ENCODE measurements at regions not wholly inside any gene's neighbourhood (a gene's known extent, or its start where the extent isn't known, plus 50 kb on each side); places are given as distances from the start of the nearest gene placed in this dataset.
A peak's percentile ranks its signal among the peaks of the same experiment; 100 is the strongest.

GRCh38 chr18:75496151-75496550 lies 68.6 kb upstream of the SMIM21 start:
- 71 to 80% methylated on average over 7 of the region's 7 CpGs for WGBS, 2 donors
- Histone ChIP-seq H3K27ac (no peak overlapping the region), H3K27me3 (no peaks in the 10 kb centered on the region), H3K36me3 (no peaks in the 10 kb centered on the region), H3K4me1 (no peaks in the 10 kb centered on the region), H3K9me3 (no peaks in the 10 kb centered on the region), H3K4me3 (no peak overlapping the region)
- DNase-seq (no peak), ATAC-seq (ENCODE audit: low FRiP score in 2 of 2) (no peak)
- TF ChIP-seq CTCF (IDR thresholded peaks at IDR 0.05): no peak
- TF ChIP-seq EP300 (IDR thresholded peaks at IDR 0.05): no peak

- H3K27me3 ChIP-seq: no peaks in the 10 kb centered on the region
- DNase-seq: no peak
- H3K4me3 ChIP-seq: no peak overlapping the region
- no peak for ATAC-seq (ENCODE audit: low FRiP score in 2 of 2)
- H3K27ac ChIP-seq: no peak overlapping the region
- H3K36me3 ChIP-seq: no peaks in the 10 kb centered on the region
- H3K9me3 ChIP-seq: no peaks in the 10 kb centered on the region
- WGBS, 2 donors: 56 to 60% methylated on average over 2 of the region's 2 CpGs
- H3K4me1 ChIP-seq: no peaks in the 10 kb centered on the region
- TF ChIP-seq CTCF (IDR thresholded peaks at IDR 0.05) (no peak), POLR2AphosphoS5 (IDR thresholded peaks at IDR 0.05) (no peak), EP300 (IDR thresholded peaks at IDR 0.05) (no peak), POLR2A (IDR thresholded peaks at IDR 0.05) (no peak)
Measured at GRCh38 chr18:75492852-75493251, 65.3 kb upstream of the SMIM21 start.

GRCh38 chr18:75491361-75491760 lies 63.9 kb upstream of the SMIM21 start:
- 87 to 90% methylated on average over 5 of the region's 5 CpGs for WGBS, 2 donors
- Histone ChIP-seq H3K9me3 (no peaks in the 10 kb centered on the region), H3K4me1 (no peaks in the 10 kb centered on the region), H3K27me3 (no peaks in the 10 kb centered on the region), H3K36me3 (no peaks in the 10 kb centered on the region), H3K4me3 (no peak overlapping the region), H3K27ac (no peak overlapping the region)
- no peak for DNase-seq
- no peak for ATAC-seq (ENCODE audit: low FRiP score in 2 of 2)
- TF ChIP-seq EP300 (IDR thresholded peaks at IDR 0.05) (no peak), POLR2A (IDR thresholded peaks at IDR 0.05) (no peak), POLR2AphosphoS5 (IDR thresholded peaks at IDR 0.05) (no peak), CTCF (IDR thresholded peaks at IDR 0.05) (no peak)

- WGBS, 2 donors: 83 to 90% methylated on average over 13 of the region's 13 CpGs
- no peak for DNase-seq
- no peak overlapping the region for H3K4me3 ChIP-seq
- TF ChIP-seq CTCF (IDR thresholded peaks at IDR 0.05) (no peak), POLR2A (IDR thresholded peaks at IDR 0.05) (no peak), EP300 (IDR thresholded peaks at IDR 0.05) (no peak), POLR2AphosphoS5 (IDR thresholded peaks at IDR 0.05) (no peak)
- no peaks in the 10 kb centered on the region for H3K27me3 ChIP-seq
- ATAC-seq (ENCODE audit: low FRiP score in 2 of 2): peak in 1 of 2 donors; percentile 96
- H3K36me3 ChIP-seq: no peaks in the 10 kb centered on the region
- no peaks in the 10 kb centered on the region for H3K9me3 ChIP-seq
- no peak overlapping the region for H3K27ac ChIP-seq
- no peaks in the 10 kb centered on the region for H3K4me1 ChIP-seq
Measured at GRCh38 chr18:75489493-75490190, 62.1 kb upstream of the SMIM21 start.

- no peak for ATAC-seq (ENCODE audit: low FRiP score in 2 of 2)
- DNase-seq: no peak
- H3K4me3 ChIP-seq: no peak overlapping the region
- no peaks in the 10 kb centered on the region for H3K36me3 ChIP-seq
- no peak overlapping the region for H3K27ac ChIP-seq
- no peaks in the 10 kb centered on the region for H3K9me3 ChIP-seq
- H3K4me1 ChIP-seq: no peaks in the 10 kb centered on the region
- no peaks in the 10 kb centered on the region for H3K27me3 ChIP-seq
- TF ChIP-seq POLR2A (IDR thresholded peaks at IDR 0.05) (no peak), CTCF (IDR thresholded peaks at IDR 0.05) (no peak), POLR2AphosphoS5 (IDR thresholded peaks at IDR 0.05) (no peak), EP300 (IDR thresholded peaks at IDR 0.05) (no peak)
- 85 to 93% methylated on average over 3 of the region's 3 CpGs for WGBS, 2 donors
Measured at GRCh38 chr18:75483662-75484061, 56.2 kb upstream of the SMIM21 start.
